ENCODE measurements at regions not wholly inside any gene's neighbourhood (a gene's known extent, or its start where the extent isn't known, plus 50 kb on each side); places are given as distances from the start of the nearest gene placed in this dataset.

DNA sequence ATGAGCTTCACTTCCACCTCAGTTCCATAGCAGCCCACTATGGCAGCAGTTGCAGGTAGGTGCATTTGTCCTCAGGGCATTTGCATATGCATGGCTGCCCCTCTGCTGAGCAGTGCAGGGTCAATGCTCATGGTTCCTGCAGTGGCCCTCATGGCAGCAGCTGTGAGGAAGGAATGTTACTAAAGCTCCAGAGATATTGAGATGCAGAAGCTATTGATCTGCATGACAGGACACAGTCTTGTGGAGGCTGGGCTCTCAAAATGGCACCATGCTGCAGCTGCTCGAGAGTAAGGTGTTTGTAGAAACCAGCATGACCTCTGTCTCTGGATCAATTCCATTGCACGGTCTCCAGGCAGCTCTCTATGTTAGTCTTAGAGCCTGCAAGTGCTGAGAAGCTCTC, 179.2 kb upstream of the PCDH18 start:
- no peak for DNase-seq (ENCODE audit: low read depth)
- no peak overlapping the region for H3K4me3 ChIP-seq (ENCODE audit: low read depth, low read length)
- TF ChIP-seq CTCF (IDR thresholded peaks at IDR 0.05; ENCODE audit: control insufficient read depth, extremely low read depth, insufficient read depth): no peak

GRCh38 chr4:137707626-137708025, 175.3 kb upstream of the PCDH18 start:
- H3K4me3 ChIP-seq (ENCODE audit: low read depth, low read length): no peak overlapping the region
- no peak for DNase-seq (ENCODE audit: low read depth)
- no peak for TF ChIP-seq CTCF (IDR thresholded peaks at IDR 0.05; ENCODE audit: control insufficient read depth, extremely low read depth, insufficient read depth)

DNA sequence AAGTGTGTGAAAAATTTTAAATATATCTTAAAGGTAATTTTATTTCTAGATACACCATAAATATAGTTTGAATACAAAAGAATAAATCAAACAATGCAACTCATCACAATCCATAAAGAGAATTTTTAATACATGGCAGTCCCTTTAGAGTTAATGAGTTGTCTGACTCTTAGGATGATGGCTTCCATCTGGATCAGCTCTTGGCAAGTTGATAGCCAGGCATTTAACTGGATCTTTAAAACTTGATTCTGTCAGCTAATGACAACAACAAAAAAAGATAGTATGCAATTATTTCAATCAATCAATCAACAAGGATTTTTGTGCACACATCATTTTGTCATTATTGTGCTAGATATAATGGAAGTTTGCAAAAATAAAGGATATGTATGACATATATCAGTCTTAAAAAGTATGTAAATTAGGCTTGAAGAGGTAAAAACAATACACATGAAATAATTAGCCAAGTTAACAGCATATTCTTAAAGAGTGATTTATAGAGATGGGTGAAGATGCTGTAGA, 174.9 kb upstream of the PCDH18 start:
- no peak for TF ChIP-seq CTCF (IDR thresholded peaks at IDR 0.05; ENCODE audit: control insufficient read depth, extremely low read depth, insufficient read depth)

DNA sequence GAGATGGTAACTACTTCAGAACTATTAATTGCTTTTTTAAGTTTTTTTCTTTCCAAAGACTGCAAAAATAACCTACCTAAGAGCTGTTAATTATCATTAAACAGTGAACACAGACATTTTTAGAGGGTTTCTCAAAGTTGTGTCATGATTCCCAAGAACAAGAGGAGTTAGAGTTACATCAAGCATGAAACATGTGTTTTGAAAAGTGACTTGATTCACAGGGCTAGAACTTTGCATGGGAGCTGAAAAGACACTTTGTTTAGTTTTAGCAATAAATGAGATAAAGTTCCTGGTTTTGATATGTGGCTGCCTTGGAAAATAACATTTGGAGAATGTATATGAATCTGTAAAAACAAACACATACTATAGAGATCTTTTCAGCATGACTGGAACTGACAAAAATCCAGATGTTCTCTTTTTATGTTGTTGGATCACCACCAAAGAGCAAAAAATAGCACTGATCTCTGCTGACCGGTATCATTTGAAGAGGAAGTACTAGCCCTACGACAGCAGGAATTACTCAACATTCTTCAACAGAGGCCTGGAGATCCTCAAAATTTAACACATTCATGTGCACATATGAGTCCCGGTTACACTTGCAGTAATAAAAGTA, 173.0 kb upstream of the PCDH18 start:
- no peak for DNase-seq (ENCODE audit: low read depth)
- H3K4me3 ChIP-seq (ENCODE audit: low read depth, low read length): no peak overlapping the region
- no peak for TF ChIP-seq CTCF (IDR thresholded peaks at IDR 0.05; ENCODE audit: control insufficient read depth, extremely low read depth, insufficient read depth)

More for the DNA sequence above, 174.9 kb upstream of the PCDH18 start:
- no peak overlapping the region for H3K4me3 ChIP-seq (ENCODE audit: low read depth, low read length)
- DNase-seq (ENCODE audit: low read depth): no peak

DNA sequence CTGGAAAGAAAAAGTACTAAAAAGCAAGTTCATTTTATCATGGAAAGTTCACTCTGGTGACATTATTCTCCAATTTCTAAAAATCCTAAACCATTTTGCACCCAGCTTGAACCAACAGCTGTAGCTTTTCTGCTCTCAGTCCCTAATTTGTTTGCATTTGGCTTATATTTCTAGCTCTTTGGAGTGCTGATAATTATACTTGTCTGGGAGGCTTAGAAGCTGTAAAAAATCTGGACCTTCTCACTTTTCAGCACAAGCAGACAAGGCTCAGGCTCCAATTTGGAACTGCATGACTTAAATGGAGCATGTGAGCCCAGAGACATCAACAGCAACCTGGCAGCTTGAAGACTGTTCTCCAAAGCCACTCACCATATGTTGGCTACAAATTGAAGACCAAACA, 170.9 kb upstream of the PCDH18 start:
- H3K4me3 ChIP-seq (ENCODE audit: low read depth, low read length): no peak overlapping the region
- DNase-seq (ENCODE audit: low read depth): no peak
- TF ChIP-seq CTCF (IDR thresholded peaks at IDR 0.05; ENCODE audit: control insufficient read depth, extremely low read depth, insufficient read depth): no peak

DNA sequence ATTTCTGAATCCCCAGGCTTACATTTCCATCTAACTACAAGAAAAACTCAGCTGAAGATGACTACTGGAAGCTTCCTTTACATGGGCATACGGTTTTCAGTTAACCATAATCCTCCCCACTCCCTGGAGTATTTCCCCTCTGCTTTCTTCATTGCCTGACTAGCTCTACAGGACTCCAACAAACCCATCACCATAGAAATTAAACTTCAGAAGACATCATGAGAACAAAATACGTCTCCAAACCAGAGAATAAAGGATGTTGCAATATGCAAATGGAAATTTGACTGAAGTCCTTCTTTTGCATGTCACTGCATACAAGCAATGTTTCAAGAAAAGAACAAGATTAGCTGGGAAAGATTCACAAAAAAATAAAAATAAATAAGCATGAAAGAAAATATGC, 170.2 kb upstream of the PCDH18 start:
- TF ChIP-seq CTCF (IDR thresholded peaks at IDR 0.05; ENCODE audit: control insufficient read depth, extremely low read depth, insufficient read depth): no peak
- H3K4me3 ChIP-seq (ENCODE audit: low read depth, low read length): no peak overlapping the region
- no peak for DNase-seq (ENCODE audit: low read depth)

DNA sequence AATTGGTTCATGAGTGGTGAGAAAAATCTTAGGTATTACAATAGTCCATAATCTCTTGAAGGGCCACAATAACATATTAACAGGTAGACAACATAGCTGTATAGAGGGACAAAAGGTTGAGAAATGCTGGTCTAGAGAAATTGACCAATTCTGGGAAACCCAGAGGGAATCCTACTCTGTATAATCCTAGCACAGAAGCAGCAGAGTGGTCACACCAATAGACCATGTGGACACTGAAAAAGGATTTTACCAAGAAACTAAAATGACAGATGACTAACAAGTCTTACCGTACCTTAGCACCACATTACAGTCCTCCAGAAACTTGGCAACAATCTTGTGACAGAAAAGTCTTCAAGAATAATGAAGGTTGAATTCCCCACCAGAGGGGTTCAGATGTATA, 169.1 kb upstream of the PCDH18 start:
- TF ChIP-seq CTCF (IDR thresholded peaks at IDR 0.05; ENCODE audit: control insufficient read depth, extremely low read depth, insufficient read depth): no peak
- H3K4me3 ChIP-seq (ENCODE audit: low read depth, low read length): no peak overlapping the region

More for the DNA sequence above, 169.1 kb upstream of the PCDH18 start:
- no peak for DNase-seq (ENCODE audit: low read depth)
